GM19023 (cell line): ENCODE measurements at regions not wholly inside any gene's neighbourhood (a gene's known extent, or its start where the extent isn't known, plus 50 kb on each side); places are given as distances from the start of the nearest gene placed in this dataset.

ENCODE experiments used
- ATAC-seq: cut with Tn5 transposase; IDR thresholded peaks from one replicate; pipeline ENCODE4 v1.9.1; 2021; ENCODE audit warnings: mild to moderate bottlenecking, moderate library complexity; ENCODE audit not compliant: unreplicated experiment

DNA sequence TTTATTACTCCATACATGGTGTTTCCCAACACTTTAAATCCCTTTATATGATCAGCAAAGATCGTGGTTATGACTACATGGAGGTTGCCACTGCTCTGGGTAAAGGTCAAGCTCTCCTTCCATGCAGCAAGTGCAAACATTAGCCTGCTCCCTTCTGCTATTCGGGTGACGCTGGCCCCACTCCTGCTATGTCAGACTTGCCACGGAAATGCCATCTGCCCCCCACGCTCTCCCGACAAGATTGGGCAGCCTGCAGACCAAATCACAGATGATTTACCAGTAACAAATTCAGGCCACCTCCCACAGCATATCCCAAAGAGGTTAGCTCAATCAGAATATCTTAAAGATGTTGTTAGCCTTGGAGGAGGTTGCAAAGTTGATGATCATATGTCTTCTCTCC, 77.8 kb upstream of the MGMT start:
- no peak for ATAC-seq

DNA sequence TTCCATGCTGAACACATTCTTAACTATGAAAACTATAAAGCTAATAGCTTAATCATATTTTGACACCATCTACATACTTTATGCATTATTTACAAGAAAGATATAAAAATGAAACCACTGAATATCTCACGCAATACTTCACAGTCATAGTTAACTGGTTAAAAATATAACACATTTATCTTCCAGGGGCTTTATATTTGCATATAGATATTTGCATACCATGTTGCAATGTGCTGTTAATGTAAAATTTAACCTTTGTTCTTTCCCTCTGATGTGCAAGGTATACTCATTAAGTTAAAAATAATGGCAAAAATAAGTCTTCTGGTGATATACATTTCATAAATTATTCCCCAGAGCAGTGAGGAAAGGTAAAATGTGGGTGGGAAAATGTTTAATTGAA, 76.9 kb upstream of the MGMT start:
- ATAC-seq, result no peak

DNA sequence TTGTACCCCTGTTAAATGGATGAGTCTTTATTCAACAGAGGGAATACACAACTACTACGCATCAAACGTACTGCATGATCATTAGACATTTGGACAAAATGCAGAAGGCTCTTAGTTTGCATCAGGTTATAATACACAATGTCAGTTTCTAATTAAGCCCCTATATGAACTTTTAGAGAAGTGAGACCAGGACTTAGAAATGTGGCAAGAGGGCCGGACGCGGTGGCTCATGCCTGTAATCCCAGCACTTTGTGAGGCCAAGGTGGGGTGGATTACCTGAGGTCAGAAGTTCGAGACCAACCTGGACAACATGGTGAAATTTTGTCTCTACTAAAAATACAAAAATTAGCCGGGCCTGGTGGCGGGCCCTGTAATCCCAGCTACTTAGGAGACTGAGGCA, 76.3 kb upstream of the MGMT start:
- no peak for ATAC-seq

DNA sequence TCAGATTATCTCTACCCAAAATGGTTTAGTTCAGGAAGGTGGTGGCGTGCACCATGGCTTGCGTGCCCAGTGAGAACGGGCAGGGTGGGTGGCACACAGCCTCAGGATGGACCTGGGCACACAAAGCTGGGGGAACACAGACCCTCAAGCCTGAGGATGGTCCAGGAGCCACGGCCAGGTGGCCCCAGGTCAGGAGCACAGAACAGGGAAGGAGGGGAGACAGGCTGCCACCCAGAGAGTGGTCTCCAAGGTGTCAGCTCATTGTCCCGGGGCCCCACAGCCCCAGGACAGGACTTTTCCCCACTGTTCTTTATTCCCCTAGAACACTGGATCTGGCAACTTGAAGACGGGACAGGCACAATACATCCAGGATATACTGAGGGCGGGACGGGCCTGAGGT, 75.6 kb upstream of the MGMT start:
- no peak for ATAC-seq

DNA sequence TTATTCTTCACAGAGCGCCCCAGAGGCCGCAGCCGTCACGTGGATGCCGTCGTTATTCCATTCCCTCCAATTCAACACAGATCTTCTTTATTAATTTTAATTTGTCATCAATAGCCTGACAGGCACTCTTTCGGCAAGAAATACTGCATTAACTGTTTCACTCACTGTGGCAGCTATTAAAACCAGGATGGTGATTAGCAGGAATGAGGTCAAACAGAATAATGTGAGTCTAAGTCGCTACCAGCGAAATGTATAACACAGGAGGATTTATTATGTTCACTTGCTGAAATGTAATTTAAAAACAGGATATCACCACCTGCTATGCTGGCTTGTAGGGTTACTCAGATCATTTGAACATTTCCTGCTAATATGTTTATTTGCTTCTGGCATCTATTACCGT, 74.2 kb upstream of the MGMT start:
- no peak for ATAC-seq

DNA sequence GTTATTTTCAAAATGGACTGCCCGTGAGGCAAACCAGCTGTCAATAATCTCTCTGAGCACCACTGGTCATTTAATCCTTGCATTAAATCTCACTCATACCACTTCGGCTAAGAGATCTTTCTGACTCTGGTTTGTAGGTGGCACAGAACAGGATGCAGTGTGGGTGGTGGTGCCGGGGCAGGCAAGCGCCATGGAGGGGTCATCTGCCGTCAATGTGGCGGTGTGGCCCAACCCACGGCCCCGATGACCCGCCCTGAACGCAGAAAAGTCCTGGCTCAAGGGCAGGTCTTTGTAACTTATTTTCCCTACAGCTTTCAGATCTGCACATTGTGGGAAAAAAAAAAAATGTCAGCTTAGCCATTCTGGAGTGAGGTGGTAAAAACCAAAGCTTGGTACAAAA, 73.2 kb upstream of the MGMT start:
- ATAC-seq, result no peak

DNA sequence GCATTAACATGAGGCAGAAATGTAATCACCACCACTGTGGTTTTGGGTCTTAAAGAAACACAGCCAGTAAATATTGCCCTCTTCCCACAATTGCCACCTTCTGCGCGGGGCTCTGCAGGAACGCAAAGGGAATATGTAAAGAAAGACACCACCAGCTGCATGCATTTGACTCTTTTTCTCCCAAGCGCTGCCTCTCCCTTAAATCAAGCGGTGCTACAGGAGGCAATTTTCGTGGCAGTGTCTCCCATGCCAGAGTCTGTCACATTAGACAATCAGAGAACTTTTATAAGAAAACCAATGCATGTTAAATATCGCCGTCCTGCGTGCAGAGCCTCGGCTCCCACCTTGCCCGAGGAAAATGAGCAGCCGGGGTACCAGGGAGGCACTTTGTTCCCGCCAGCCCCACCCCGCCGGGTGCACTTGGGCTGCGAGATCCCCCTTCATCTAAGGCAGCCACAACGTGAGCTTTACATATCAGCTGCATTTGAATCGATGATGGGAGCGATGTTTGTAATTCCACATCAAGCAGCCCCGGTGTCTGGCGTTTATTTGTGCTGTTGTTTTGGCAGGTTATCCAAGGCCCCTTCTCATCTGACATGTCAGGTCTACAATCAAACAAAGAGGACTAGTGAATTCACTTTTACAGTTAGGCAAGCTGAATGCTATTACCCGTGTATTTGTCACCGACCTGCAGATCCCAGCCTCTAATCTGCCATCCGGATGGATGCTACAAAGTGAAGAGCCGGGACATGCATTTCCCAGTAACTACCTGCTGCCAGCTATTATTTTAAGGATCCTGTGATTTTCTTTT, 72.3 kb upstream of the MGMT start:
- ATAC-seq, result no peak

DNA sequence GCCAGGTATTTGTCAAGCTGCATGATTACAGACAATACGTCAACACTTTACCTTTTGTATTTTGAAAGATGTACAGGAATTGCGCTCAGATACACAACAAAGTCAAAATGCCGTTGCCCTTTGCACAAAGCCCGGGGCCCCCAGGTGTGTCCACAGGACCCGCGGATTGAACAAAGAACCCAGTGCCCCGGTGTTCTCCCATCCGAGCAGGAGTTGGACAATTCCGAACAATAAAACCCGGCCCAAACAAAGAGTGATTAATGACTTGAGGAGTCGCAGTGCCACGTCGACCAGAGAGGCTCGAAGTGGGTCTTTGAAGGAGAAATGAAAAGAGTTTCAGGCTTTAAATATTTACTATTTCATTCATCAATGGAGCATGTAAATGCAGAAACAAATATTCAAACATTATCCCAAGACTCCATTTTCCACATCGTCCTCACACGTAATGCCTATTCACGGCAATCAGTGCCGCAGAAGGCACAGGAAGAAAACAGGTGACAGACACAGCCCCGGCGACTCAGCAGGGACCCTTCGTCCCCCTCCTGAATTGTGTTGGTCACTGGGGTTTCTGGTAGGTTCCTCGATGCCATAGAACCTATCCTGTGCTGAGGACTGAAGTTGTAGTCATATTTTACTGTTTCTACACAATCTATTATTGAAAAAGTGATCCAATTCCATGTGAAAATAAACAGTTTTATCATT, 70.9 kb upstream of the MGMT start:
- ATAC-seq, result no peak

DNA sequence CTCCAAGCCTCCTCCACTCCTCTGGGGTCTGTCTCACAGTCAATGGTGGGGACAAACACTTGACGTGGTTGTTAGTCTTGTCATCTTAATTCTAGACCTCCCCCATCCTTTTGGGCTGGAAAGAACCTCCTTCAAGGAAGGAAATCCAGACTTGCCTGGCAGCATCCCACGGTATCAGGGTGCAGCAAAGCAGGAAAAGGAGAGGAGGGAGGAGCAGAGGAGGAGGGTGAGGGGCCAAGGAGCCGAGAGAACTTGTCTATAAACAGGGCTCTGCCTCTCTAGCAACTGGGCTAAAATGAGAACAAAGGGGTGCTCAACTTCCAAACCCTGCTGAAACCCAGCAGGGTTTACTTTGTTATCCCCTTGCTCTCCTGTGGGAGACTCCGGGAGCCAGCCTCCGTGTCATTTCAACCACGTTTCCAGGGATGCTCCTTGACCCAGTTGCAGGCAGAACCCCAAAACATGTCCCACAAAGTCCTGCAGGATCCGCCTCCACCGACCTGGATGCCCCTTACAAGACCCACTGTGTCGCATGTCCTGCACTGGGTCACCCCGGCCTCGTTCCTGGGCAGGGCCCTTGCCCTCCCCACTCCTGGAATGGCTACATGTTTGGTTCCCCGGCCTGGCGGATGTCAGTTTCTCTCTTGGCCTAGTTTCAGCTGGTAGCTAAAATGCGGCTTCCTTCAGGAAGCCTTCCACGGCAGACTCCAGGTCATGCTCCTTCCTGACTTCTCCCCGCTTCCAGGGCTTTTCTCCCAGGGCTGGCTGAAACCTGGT, 69.7 kb upstream of the MGMT start:
- no peak for ATAC-seq

DNA sequence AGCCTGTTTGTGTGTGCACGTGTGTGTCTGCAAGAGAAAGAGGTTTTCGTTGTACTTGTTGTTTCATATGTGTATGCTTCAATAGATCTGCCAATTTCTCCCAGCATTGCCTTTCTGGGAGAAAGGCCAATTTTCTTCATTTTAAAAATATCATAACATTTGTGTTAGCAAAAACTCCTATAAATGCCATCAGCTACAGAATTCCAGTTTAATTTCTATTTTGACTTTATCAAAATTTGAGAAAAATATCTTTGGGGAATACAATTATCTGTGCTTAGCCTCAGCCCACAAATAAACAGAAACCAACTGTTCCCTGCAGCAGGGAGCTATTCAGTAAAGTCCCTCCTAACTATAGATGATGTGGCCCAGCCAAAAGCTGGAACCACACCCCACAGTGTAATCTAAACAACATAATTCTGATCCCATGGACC, 68.3 kb upstream of the MGMT start:
- no peak for ATAC-seq

DNA sequence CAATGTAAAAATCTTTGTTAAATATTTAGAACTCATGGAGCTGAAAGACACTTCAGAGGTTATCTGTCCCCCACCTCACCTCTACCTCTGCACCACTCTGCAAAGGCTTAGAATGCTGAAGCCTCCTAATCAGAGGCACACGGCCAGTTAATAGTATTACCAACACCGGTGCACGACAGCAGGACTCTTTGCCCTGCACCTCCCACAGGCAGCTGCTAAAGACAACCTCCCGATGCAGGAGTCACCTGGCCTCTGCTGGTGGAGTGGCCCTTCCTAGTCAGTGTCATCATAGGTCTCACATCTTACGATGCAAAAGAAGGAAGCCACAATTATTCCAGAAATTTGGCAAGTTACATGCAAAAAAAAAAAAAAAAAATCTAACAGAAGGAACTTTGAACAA, 66.6 kb upstream of the MGMT start:
- ATAC-seq, result no peak

DNA sequence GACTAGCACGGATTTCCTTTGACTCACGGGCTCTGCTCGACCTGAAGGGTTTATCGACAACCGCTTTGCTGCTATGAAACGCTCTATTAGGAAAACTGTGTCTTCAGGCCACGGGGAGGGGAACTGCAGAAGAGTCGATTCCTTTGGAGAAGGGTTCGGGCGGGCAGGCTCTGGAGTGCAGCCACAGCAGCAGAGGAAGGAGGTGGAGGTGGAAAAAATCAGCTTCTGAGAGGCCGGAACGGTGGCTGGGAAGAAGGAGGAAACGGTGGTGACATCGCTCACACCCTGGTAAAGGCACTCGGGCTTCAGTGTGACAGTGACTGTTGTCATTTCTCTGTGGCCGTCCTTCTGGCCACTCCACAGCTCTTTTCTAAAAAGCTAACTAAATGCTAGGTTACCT, 64.6 kb upstream of the MGMT start:
- no peak for ATAC-seq

DNA sequence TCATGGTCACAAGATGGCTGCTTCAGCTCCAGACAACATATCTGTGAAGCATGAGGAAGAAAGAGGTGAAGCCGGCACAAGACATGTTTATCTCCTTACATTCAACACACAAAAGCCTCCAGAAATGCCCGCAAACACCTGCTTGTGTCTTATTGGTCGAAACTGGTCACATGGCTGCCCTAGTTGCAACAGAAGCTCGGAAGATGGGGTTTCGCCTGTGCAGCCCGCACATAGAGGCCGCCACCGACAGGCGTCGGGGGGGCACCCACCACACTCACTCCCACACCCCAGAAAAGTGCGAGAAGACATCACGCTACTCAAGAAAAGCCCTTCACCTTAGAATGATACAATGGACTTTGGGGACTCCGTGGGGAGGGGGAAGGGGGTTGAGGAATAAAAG, 63.0 kb upstream of the MGMT start:
- ATAC-seq, result no peak

DNA sequence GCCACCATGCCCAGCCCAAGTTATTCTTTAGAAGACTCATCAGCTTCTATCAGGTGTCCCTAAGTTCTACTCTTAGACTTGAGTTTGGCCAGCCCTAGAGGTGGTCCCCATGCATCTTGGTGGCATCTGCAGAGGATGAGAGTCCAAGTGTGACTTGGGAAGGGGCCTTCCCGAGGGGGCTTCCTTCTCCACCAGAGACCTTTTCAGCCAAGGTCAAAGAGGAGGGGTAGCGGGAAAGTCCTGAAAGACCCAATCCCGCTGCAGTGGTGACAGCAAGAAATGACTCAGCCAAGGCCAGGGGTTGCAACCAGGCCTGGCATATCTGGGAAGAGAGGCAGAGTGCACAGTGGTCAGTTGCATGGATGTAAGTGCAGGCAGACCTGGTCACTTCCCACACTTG, 61.7 kb upstream of the MGMT start:
- ATAC-seq, result no peak

DNA sequence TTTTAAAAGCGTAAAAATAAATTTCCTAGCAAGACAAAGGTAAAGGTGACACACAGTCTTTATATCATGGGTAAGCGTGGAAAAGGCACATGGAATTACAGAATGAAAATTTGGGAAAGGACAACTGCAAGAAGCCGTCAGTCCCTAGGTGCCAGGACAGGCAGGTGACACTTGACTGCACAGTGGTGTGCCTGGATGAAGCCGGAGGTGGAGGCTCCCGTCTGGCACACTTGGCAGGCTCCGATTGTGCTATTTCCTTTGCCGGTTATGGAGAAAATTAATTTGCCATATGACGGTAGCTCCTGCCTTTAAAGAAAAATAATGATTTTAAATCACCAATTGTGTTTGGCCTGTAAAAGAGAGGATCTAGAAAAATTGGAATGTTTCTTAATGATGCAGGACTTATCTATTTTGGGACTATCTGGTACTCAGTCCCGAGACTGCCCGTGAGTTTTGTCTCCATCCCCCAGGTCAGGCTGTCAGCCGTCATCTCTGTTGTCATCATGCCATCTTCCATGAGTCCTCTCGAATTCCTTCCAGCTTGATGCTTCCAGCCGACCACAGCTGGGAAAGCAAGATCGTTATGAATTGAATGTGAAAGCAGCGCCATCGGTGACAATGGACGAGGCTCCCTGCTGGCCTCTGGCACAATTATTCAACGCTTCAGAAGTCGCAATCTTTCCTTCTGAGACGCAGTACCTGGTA, 56.2 kb upstream of the MGMT start:
- no peak for ATAC-seq

DNA sequence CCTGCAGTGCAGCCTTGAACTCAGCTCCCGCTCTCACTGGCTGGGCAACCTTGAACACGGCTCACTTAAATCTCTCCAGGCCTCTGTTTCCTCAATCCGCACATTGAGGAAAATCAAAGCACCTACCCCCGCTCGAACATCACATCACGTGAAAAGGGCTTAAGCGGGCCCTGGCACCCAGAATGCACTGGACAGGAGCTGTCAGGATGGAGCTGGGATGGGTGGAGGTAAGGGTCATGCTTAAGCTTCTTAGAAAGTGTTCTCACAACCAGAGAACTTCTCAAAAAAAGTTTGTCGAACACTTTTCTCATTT, 55.7 kb upstream of the MGMT start:
- no peak for ATAC-seq

DNA sequence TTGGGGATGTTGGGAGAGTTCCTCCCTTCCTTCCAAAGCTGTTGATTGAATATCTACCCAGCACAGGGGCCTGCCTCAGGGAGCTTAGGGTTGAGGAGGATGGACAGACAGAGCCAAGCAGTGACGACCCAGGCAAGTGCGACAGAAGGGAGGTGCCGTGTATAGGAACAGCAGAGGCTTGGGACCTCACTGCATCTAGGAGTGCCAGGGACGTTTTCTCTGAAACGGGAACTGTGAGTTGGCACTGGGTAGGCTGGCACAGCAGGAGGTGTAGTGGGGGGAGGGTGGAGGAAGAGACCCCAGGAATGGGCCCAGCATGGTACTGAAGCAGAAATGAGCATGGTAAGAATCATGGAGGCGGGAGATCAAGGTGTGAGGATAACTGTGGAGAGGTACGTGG, 55.3 kb upstream of the MGMT start:
- ATAC-seq, result no peak

DNA sequence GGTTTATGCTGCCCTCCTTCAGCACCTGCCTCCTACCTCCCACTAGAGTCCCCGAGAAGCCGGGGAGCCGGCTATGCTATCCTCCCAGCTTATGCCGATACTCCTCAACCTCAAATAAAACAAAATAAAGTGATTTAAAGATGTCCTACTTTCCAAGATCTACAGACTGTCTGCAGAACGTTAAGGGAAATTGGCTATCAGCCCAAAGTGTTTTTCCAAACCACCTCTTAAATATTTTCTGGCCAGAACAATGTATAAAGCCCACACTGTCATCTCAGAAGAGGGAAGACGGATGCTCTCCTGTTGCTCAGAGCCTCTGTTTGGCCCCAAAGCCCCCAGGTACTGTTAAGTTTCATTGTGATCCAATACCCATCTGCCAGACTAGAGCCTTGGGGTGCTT, 54.0 kb upstream of the MGMT start:
- ATAC-seq, result no peak

DNA sequence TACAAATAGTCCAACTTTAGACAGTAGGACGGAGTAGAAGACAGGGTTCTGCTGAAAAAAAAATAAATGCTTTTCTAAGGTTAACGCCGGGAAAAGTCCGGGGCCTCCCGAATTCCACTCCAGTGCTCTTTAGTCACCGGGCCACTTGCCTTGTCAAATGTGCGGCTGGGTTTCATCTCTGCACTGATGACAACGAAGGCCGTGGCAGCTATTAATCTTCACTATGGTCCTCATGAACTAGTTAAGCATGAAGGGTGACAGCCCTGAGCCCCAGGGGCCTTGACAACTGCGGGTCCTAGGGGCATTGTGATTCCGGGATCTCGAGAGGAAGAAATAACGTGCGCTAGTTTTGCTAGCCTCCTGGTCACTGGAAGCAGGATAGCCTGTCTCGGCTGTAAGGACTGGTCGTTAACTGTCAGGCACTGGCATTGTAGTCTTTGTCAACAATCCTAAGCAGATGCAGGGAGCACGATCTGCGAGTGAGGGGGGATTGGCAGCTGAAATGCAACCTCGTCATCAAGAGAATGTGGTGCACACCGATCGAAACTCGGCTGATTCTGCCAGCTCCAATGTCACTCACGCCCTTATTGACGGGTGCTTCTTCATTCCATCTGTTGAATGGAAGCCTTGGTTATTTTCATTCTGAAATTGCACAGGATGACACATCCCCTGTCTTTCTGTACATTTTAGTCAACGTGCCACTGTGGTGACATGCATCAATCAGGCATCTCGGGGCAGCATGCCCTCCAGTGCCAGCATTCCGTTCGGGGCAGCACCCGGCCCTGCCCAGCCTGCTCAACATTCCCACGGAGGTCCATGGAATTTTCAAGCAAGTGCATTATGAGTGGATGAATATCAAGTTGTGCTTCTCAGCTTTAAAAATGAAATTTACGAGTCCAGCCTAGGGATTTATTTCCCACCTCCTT, 51.6 kb upstream of the MGMT start:
- ATAC-seq, result no peak

DNA sequence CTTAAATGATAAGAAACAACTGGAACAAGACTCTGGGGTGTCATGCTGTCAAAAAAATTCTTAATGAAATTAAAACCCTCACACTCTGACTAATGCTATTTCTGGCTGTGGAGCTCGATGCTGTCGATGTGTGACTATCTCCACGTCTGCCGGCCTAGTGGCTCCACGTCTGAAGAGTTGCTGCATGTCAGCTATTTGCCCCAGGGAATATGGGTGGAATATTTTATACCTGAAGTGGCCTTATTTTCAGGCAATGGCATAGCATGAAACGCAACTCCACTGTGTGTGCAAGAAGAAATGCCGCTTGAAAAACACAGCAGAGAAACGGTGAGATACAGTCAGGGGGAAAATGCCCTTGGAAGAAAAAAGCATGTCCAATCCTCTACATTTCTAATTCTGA, 50.9 kb upstream of the MGMT start:
- no peak for ATAC-seq
